ENCODE measurements at regions not wholly inside any gene's neighbourhood (a gene's known extent, or its start where the extent isn't known, plus 50 kb on each side); places are given as distances from the start of the nearest gene placed in this dataset.

- Histone ChIP-seq H3K4me1 (ENCODE audit: control insufficient read depth in 2 of 2, insufficient read depth in 2 of 2, low read length in 2 of 2) (no peaks in the 10 kb centered on the region), H3K27me3 (ENCODE audit: control insufficient read depth in 2 of 2, insufficient read depth in 1 of 2, low read length in 1 of 2) (no peaks in the 10 kb centered on the region), H3K9me3 (ENCODE audit: control insufficient read depth in 2 of 2, insufficient read depth in 1 of 2, low read length in 1 of 2) (no peaks in the 10 kb centered on the region), H3K4me3 (ENCODE audit: low read length in 2 of 2) (no peak overlapping the region), H3K36me3 (ENCODE audit: control insufficient read depth in 2 of 2, insufficient read depth in 2 of 2, low read length in 1 of 2) (no peaks in the 10 kb centered on the region), H3K27ac (ENCODE audit: low read depth in 1 of 2, low read length in 1 of 2) (no peak overlapping the region)
- DNase-seq (ENCODE audit: low read depth in 6 of 9, low spot score in 9 of 9): no peak
- WGBS: 98% methylated on average over 6 of the region's 6 CpGs
These were observed 127.5 kb upstream of the POU5F2 start for GRCh38 chr5:93868851-93869250.

GRCh38 chr5:93850311-93850710 is 108.9 kb upstream of the POU5F2 start:
- no peaks in the 10 kb centered on the region for H3K4me1 ChIP-seq (ENCODE audit: control insufficient read depth in 2 of 2, insufficient read depth in 2 of 2, low read length in 2 of 2)
- no peak overlapping the region for H3K4me3 ChIP-seq (ENCODE audit: low read length in 2 of 2)
- no peak for DNase-seq (ENCODE audit: low read depth in 6 of 9, low spot score in 9 of 9)
- 95% methylated on average over 3 of the region's 3 CpGs for WGBS
- H3K36me3 ChIP-seq (ENCODE audit: control insufficient read depth in 2 of 2, insufficient read depth in 2 of 2, low read length in 1 of 2): no peaks in the 10 kb centered on the region
- H3K27ac ChIP-seq (ENCODE audit: low read depth in 1 of 2, low read length in 1 of 2): no peak overlapping the region
- no peaks in the 10 kb centered on the region for H3K9me3 ChIP-seq (ENCODE audit: control insufficient read depth in 2 of 2, insufficient read depth in 1 of 2, low read length in 1 of 2)
- no peaks in the 10 kb centered on the region for H3K27me3 ChIP-seq (ENCODE audit: control insufficient read depth in 2 of 2, insufficient read depth in 1 of 2, low read length in 1 of 2)

GRCh38 chr5:93845376-93845775 is 104.0 kb upstream of the POU5F2 start:
- H3K36me3 ChIP-seq (ENCODE audit: control insufficient read depth in 2 of 2, insufficient read depth in 2 of 2, low read length in 1 of 2): no peaks in the 10 kb centered on the region
- H3K4me1 ChIP-seq (ENCODE audit: control insufficient read depth in 2 of 2, insufficient read depth in 2 of 2, low read length in 2 of 2): no peaks in the 10 kb centered on the region
- 97% methylated on average over 2 of the region's 2 CpGs for WGBS
- H3K27me3 ChIP-seq (ENCODE audit: control insufficient read depth in 2 of 2, insufficient read depth in 1 of 2, low read length in 1 of 2): no peaks in the 10 kb centered on the region
- H3K4me3 ChIP-seq (ENCODE audit: low read length in 2 of 2): no peak overlapping the region
- peaks cover 0 to 5% of the 10 kb centered on the region in 2 donors for H3K9me3 ChIP-seq (ENCODE audit: control insufficient read depth in 2 of 2, insufficient read depth in 1 of 2, low read length in 1 of 2)
- DNase-seq (ENCODE audit: low read depth in 6 of 9, low spot score in 9 of 9): no peak
- H3K27ac ChIP-seq (ENCODE audit: low read depth in 1 of 2, low read length in 1 of 2): no peak overlapping the region

GRCh38 chr5:93831449-93831848 is 90.0 kb upstream of the POU5F2 start:
- Histone ChIP-seq H3K27ac (ENCODE audit: low read depth in 1 of 2, low read length in 1 of 2) (no peak overlapping the region), H3K9me3 (ENCODE audit: control insufficient read depth in 2 of 2, insufficient read depth in 1 of 2, low read length in 1 of 2) (no peaks in the 10 kb centered on the region), H3K27me3 (ENCODE audit: control insufficient read depth in 2 of 2, insufficient read depth in 1 of 2, low read length in 1 of 2) (no peaks in the 10 kb centered on the region), H3K4me3 (ENCODE audit: low read length in 2 of 2) (no peak overlapping the region), H3K36me3 (ENCODE audit: control insufficient read depth in 2 of 2, insufficient read depth in 2 of 2, low read length in 1 of 2) (no peaks in the 10 kb centered on the region), H3K4me1 (ENCODE audit: control insufficient read depth in 2 of 2, insufficient read depth in 2 of 2, low read length in 2 of 2) (no peaks in the 10 kb centered on the region)
- DNase-seq (ENCODE audit: low read depth in 6 of 9, low spot score in 9 of 9): no peak
- WGBS: 97% methylated on average over 2 of the region's 2 CpGs

- Histone ChIP-seq H3K27ac (ENCODE audit: low read depth in 1 of 2, low read length in 1 of 2) (no peak overlapping the region), H3K4me1 (ENCODE audit: control insufficient read depth in 2 of 2, insufficient read depth in 2 of 2, low read length in 2 of 2) (no peaks in the 10 kb centered on the region), H3K9me3 (ENCODE audit: control insufficient read depth in 2 of 2, insufficient read depth in 1 of 2, low read length in 1 of 2) (no peaks in the 10 kb centered on the region), H3K4me3 (ENCODE audit: low read length in 2 of 2) (no peak overlapping the region), H3K36me3 (ENCODE audit: control insufficient read depth in 2 of 2, insufficient read depth in 2 of 2, low read length in 1 of 2) (no peaks in the 10 kb centered on the region), H3K27me3 (ENCODE audit: control insufficient read depth in 2 of 2, insufficient read depth in 1 of 2, low read length in 1 of 2) (no peaks in the 10 kb centered on the region)
- 98% methylated on average over 5 of the region's 5 CpGs for WGBS
- DNase-seq (ENCODE audit: low read depth in 6 of 9, low spot score in 9 of 9): no peak
These were observed 89.5 kb upstream of the POU5F2 start for GRCh38 chr5:93830893-93831292.

- Histone ChIP-seq H3K4me3 (ENCODE audit: low read length in 2 of 2) (no peak overlapping the region), H3K4me1 (ENCODE audit: control insufficient read depth in 2 of 2, insufficient read depth in 2 of 2, low read length in 2 of 2) (no peaks in the 10 kb centered on the region), H3K27ac (ENCODE audit: low read depth in 1 of 2, low read length in 1 of 2) (no peak overlapping the region), H3K9me3 (ENCODE audit: control insufficient read depth in 2 of 2, insufficient read depth in 1 of 2, low read length in 1 of 2) (no peaks in the 10 kb centered on the region), H3K36me3 (ENCODE audit: control insufficient read depth in 2 of 2, insufficient read depth in 2 of 2, low read length in 1 of 2) (no peaks in the 10 kb centered on the region), H3K27me3 (ENCODE audit: control insufficient read depth in 2 of 2, insufficient read depth in 1 of 2, low read length in 1 of 2) (no peaks in the 10 kb centered on the region)
- no peak for DNase-seq (ENCODE audit: low read depth in 6 of 9, low spot score in 9 of 9)
- WGBS: 95% methylated on average over 1 of the region's 1 CpG
These were observed 87.9 kb upstream of the POU5F2 start for GRCh38 chr5:93829346-93829745.

GRCh38 chr5:93821891-93822415 is 80.6 kb upstream of the POU5F2 start:
- Histone ChIP-seq H3K27ac (ENCODE audit: low read depth in 1 of 2, low read length in 1 of 2) (no peak overlapping the region), H3K27me3 (ENCODE audit: control insufficient read depth in 2 of 2, insufficient read depth in 1 of 2, low read length in 1 of 2) (no peaks in the 10 kb centered on the region), H3K4me1 (ENCODE audit: control insufficient read depth in 2 of 2, insufficient read depth in 2 of 2, low read length in 2 of 2) (no peaks in the 10 kb centered on the region), H3K4me3 (ENCODE audit: low read length in 2 of 2) (no peak overlapping the region), H3K36me3 (ENCODE audit: control insufficient read depth in 2 of 2, insufficient read depth in 2 of 2, low read length in 1 of 2) (peaks cover 0 to 3% of the 10 kb centered on the region in 2 donors), H3K9me3 (ENCODE audit: control insufficient read depth in 2 of 2, insufficient read depth in 1 of 2, low read length in 1 of 2) (no peaks in the 10 kb centered on the region)
- 98% methylated on average over 4 of the region's 4 CpGs for WGBS
- DNase-seq (ENCODE audit: low read depth in 6 of 9, low spot score in 9 of 9): no peak

- no peaks in the 10 kb centered on the region for H3K9me3 ChIP-seq (ENCODE audit: control insufficient read depth in 2 of 2, insufficient read depth in 1 of 2, low read length in 1 of 2)
- H3K27me3 ChIP-seq (ENCODE audit: control insufficient read depth in 2 of 2, insufficient read depth in 1 of 2, low read length in 1 of 2): no peaks in the 10 kb centered on the region
- WGBS: 95% methylated on average over 1 of the region's 1 CpG
- no peaks in the 10 kb centered on the region for H3K4me1 ChIP-seq (ENCODE audit: control insufficient read depth in 2 of 2, insufficient read depth in 2 of 2, low read length in 2 of 2)
- H3K4me3 ChIP-seq (ENCODE audit: low read length in 2 of 2): no peak overlapping the region
- DNase-seq (ENCODE audit: low read depth in 6 of 9, low spot score in 9 of 9): no peak
- peaks cover 0 to 3% of the 10 kb centered on the region in 2 donors for H3K36me3 ChIP-seq (ENCODE audit: control insufficient read depth in 2 of 2, insufficient read depth in 2 of 2, low read length in 1 of 2)
- no peak overlapping the region for H3K27ac ChIP-seq (ENCODE audit: low read depth in 1 of 2, low read length in 1 of 2)
These were observed 78.3 kb upstream of the POU5F2 start for GRCh38 chr5:93819668-93820067.

- Histone ChIP-seq H3K4me3 (ENCODE audit: low read length in 2 of 2) (no peak overlapping the region), H3K36me3 (ENCODE audit: control insufficient read depth in 2 of 2, insufficient read depth in 2 of 2, low read length in 1 of 2) (no peaks in the 10 kb centered on the region), H3K27me3 (ENCODE audit: control insufficient read depth in 2 of 2, insufficient read depth in 1 of 2, low read length in 1 of 2) (no peaks in the 10 kb centered on the region), H3K27ac (ENCODE audit: low read depth in 1 of 2, low read length in 1 of 2) (no peak overlapping the region), H3K4me1 (ENCODE audit: control insufficient read depth in 2 of 2, insufficient read depth in 2 of 2, low read length in 2 of 2) (no peaks in the 10 kb centered on the region), H3K9me3 (ENCODE audit: control insufficient read depth in 2 of 2, insufficient read depth in 1 of 2, low read length in 1 of 2) (no peaks in the 10 kb centered on the region)
- DNase-seq (ENCODE audit: low read depth in 6 of 9, low spot score in 9 of 9): no peak
- WGBS: 97% methylated on average over 4 of the region's 4 CpGs
These were observed 69.4 kb upstream of the POU5F2 start for GRCh38 chr5:93810780-93811179.

GRCh38 chr5:93809430-93809829 is 68.0 kb upstream of the POU5F2 start:
- Histone ChIP-seq H3K9me3 (ENCODE audit: control insufficient read depth in 2 of 2, insufficient read depth in 1 of 2, low read length in 1 of 2) (no peaks in the 10 kb centered on the region), H3K27ac (ENCODE audit: low read depth in 1 of 2, low read length in 1 of 2) (no peak overlapping the region), H3K36me3 (ENCODE audit: control insufficient read depth in 2 of 2, insufficient read depth in 2 of 2, low read length in 1 of 2) (no peaks in the 10 kb centered on the region), H3K27me3 (ENCODE audit: control insufficient read depth in 2 of 2, insufficient read depth in 1 of 2, low read length in 1 of 2) (no peaks in the 10 kb centered on the region), H3K4me1 (ENCODE audit: control insufficient read depth in 2 of 2, insufficient read depth in 2 of 2, low read length in 2 of 2) (no peaks in the 10 kb centered on the region), H3K4me3 (ENCODE audit: low read length in 2 of 2) (no peak overlapping the region)
- DNase-seq (ENCODE audit: low read depth in 6 of 9, low spot score in 9 of 9): no peak
- WGBS: 84% methylated on average over 1 of the region's 1 CpG

All from thymus (tissue), 11 donors.